Cerebellar nuclear complex (tissue), 1 donor: ENCODE measurements at regions not wholly inside any gene's neighbourhood (a gene's known extent, or its start where the extent isn't known, plus 50 kb on each side); places are given as distances from the start of the nearest gene placed in this dataset.
"Not testable (repeated sequence)": the region's sequence is repeated elsewhere in the genome, so short reads cannot be mapped to it uniquely, and the experiment has no call there.

Source experiments
- DNase-seq, 2 experiments: peaks; one replicate each; lab custom pipeline; 2025; lab: John Stamatoyannopoulos, UW

DNA sequence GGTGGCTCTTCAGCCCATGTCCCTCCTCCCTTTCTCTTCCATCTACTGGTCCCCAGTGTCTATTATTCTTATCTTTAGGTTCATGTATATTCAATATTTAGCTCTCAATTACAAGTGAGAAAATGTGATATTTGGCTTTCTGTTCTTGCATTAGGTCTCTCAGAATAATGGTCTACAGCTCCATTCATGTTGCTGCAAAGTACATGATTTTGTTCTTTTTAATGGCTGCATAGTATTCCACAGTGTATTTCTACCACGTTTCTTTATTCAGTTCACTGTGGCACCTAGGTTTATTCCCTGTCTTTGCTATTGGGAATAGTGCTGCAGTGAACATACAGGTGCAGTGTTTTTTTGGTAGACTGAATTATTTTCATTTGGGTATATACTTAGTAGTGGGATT is 1308.8 kb downstream of the EFNA5 start:
- DNase-seq, result no peak

DNA sequence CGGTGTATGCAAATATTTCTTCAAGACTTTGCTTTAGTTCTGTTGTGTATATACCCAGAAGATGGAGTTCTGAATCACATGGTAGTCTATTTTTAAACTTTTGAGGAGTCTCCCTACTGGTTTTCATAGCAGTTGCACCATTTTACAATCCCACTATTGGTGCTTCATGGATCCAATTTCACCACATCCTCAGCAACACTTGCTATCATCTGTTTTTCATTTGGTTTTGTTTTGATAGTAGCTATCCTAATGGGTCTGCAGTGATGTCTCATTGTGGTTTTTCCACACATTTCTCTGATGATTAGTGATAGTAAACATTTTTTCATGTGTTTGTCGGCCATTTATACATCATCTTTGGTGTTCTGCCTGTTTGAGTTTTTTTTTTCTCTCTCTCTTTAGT is 1339.3 kb downstream of the EFNA5 start:
- DNase-seq, result no peak

DNA sequence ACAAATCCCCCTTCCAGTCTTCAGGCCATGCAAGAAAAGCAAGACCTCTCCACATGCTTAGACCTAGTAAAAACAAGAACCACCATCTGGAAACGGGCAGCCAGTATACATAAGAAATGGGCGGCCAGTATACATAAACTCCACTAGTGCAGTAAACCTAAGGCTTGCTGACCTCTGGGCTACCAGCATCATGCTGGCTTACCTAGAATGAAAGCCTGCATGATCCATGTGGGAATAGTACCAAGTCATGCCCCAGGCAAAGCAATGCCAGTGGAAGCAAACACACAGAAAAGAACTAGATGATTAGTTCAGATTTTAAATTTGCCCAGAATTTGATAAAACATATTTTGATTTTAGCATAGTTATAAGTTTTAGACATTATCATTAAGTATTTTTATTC is 1346.4 kb downstream of the EFNA5 start:
- no peak for DNase-seq

DNA sequence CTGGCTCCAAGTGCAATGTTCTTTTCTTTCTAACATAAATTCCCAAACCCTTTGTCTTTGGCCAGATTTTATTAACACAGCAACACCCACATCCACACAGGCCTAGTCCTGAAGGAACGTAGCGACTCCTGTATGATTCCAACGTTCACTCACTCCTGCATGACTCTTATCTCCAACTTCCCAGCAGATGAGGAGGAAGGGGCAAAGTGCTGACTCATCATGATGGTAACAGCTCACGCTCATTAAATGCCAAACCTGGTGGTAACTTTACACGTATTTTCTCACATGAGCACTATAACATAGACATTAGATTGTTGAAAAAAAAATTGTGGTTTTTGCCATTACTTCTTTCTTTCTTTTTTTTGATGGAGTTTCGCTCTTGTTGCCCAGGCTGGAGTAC is 1349.5 kb downstream of the EFNA5 start:
- DNase-seq, result no peak

DNA sequence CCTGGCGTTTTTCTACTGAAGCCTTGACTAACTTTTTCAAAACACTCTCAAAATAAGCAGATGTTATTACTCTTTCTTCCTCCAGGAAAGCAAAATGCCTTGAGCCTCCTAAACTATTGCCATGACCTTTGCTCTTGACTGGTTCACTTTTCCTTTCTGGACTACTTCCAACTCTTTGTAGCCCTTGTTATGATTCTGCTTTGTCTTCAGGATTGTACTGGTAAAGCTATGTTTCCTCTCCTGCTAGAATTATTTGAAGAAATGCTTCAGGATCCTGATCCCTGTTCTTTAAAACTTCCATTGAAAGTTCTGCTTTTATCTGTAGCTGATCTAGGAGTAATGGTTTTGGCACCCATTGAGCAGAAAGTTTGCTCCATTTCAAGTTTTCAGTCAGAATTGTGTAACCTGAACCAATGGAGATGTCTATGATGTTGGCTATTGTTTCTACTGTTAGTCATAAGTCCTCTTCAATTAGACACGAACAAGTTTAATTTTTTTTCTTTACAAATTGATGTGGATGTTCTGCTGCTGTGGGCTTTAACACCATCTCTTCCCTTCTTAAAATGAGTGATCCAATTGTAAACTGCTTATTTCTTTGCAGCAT is 1356.4 kb downstream of the EFNA5 start:
- DNase-seq, result no peak

DNA sequence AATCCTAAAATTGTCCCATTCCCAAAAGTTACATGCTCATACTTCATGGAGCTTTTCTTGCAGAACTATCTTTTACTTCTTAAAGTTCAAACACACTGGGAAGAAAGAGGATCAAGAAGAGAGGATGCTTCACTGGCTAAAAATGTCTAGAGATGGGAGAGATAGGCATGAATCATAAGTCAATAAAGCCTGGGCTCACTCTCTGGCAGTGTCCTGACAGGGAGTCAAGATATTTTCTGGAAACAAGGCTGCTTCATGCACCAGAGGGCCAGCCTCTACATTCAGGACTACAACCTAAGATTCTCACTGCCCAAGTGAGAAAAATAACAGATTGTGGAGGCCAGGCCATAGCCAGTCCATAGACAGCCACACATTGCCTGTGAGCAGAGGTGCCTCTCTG is 1358.4 kb downstream of the EFNA5 start:
- DNase-seq, result no peak

DNA sequence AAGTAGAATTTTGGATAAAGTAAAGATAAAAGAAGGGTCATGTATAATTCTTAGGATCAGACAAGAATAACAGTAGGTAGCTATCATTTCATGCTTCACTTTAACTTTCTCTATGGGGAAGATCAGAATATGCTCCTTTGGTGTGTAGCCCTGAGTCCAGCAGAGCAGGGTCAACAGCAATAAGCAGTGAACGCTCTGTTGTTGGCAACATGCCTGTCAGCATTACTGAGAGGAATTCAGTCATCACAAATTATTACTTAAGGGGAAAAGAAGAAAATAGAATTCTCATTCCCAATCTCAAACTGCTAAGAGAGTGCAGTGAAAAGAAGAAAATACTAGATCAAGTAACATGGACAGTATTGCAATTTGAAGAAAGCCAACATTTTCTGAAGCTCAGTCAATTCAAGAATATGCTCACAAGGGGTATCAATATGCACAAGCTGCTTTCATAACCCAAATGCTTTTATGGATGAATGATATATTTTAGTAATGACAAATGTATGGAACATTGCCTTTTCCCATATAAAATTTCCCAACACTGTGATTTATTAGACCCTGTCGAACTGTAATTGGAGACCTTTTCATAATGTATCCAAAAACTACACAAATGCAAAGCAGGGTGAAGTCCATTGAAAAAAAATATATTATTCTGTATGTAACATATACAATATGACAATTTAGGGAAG is 1359.4 kb downstream of the EFNA5 start:
- no peak for DNase-seq

DNA sequence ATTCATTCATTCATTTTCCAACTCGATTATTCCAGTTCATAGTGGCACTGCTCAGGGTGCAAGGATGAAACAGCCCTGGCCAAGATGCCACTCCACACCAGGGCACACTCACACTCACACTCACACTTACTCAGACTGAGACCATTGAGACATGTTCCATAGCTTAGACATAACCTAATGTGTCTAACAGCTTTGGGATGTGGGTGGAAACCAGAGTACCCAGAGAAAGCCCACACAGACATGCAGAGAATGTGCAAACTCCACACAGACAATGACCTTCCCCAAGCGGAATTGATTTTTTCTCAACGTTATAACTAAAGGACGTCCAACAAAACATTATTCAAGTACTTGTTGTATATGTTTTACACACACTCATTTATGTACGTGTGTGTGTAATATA is 1363.5 kb downstream of the EFNA5 start:
- DNase-seq, result no peak

DNA sequence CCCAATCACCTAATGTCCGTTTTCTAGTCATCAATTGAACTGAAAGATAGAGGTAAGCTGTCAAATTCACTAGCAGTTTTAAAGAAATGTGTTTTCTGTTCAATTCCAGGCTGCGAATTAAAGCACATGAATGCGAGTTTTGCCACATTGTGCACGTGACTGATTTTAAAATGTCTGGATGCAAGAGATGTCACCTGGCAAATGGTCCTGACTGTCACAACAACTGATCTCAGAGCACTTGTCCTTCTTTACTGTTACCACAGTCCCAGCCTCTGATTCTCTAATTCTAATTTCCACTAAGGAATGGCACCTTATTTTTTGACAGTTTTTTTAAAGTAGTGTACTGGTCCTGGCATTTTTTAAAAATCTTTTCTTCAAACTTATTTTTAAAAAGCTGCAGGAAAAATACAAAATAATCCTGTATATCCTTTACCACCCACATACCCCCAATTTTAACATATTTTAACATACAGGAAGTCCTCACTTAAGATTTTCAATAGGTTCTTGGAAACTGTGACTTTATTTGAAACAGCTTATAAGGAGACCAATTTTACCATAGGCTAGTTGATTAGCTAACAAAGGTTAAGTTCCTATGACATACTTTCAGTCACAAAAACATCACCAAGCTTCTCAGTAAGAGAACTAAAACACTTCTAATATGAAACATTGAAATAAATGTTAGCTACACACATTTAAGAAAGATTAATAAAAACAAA is 1364.3 kb downstream of the EFNA5 start:
- DNase-seq, result no peak

DNA sequence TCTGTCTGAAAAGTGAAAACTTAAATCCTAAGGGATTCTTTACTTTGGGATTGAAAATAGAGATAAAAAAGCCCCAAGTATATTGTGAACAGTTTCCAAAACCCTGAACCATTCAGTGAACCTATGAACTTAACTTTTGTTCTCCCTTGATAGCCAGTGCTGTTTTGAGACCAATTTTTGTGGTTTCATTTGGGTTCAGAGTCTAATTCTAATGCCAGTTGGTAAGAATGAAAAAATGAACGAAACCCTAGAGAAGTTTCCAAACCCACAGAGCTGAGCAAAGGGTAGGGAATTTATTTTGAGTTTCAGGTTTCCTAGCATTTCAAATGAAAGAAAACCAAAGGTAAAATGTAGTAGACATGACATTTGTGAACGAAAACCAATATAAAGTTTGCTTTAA is 1366.8 kb downstream of the EFNA5 start:
- DNase-seq, result no peak

DNA sequence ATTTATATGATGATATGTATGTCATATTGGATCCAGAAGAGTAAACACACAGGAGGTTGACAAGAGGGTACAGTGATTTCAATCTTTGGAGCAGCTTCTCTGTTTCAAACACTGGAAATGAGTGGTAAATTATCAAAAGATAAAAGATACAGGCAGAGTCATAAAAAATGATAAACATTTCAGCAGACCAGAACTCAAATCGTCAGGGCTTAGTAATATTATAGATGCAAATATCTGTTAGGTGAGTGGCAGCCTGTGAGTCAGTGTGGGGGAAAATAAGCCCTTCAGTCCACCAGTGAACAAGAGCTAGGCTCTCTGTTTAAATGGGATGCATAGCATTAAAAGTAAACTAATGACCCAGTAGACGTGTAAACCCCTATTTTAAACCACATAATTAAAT is 1378.1 kb downstream of the EFNA5 start:
- no peak for DNase-seq

DNA sequence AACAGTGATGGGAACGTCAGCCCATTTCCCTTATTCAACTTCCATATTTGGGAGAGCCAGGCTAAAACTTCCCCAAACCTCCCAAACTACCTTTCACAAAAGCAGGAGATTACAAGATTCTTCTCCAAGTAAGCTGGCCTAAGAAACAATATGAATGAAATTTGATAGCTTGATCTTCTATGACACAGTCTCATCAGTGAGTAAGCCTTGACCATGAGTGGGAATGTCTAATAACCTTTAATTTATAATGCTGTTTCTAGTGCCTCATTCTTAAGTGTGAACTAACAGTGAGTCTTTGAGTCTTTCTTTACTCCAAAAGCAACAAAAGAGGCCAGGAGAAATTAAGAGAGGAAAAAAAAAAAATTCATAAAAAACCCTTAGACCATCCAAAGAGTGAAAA is 1379.9 kb downstream of the EFNA5 start:
- DNase-seq, result no peak

DNA sequence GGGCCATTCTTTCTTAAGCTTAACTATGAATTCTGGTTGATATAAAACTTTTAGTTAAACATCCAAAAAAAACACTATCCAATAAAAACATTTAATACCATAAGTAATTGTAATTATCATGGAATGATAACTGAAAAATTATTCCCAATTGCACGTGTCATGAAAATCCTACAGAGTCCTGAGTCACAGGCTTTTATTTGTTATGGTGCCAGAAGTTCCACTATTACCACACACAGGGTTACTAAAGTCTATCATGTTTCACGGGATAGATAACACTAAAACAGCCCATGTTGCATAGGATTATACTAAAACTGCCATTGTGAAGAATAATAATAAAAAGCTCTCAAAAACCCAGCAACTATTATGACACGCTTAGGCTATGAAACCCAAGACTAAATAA is 1381.8 kb downstream of the EFNA5 start:
- no peak for DNase-seq

DNA sequence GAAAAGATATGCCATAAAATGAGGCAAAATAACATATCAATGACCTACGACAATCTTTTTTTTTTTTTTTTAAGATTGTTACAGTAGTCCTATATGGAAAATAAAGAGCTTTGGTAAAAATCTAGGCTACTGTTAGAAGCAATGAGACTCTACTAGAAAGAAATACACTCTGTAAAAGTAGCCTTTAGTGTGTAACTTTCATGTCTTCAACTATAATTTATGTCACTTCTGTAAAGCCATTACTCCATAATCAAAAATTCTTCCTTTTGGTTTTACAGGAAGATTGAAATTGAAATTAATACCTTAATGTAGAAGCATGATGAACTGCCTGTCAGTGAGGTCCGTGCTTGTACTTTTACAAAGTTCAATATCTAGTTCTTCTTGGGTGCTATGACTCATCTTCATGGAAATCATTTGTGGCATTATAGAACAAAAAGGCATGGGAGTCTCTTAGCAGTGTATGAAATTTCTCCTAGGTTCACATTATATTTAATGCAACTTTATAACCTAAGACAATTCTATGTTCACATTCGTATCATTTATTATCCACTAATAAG is 1393.1 kb downstream of the EFNA5 start:
- DNase-seq, result no peak

DNA sequence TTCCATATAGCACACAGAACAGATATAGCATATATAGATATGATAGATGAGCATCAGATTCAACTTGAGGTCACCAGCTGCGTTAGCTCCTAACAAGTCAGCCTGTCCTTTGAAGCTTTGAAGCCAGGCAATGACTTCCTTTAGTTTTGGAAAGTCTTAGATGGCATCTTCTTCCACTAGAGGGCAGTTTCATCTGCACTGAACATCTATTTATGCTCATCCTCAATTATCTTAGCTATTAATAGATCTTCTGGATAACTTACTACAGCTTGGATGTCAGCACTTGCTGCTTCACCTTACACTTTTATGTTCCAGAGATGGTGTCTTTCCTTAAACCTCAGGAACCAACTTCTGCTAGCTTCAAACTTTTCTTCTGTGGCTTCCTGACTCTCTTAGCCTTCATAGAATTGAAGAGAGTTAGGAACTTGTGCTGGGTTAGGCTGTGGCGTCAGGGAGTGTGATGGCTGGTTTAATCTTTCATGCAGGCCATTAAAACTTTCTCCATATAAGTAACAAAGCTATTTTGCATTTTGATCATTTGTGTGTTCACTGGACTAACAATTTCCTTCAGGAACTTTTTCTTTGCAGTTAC is 1401.4 kb downstream of the EFNA5 start:
- DNase-seq, result no peak

DNA sequence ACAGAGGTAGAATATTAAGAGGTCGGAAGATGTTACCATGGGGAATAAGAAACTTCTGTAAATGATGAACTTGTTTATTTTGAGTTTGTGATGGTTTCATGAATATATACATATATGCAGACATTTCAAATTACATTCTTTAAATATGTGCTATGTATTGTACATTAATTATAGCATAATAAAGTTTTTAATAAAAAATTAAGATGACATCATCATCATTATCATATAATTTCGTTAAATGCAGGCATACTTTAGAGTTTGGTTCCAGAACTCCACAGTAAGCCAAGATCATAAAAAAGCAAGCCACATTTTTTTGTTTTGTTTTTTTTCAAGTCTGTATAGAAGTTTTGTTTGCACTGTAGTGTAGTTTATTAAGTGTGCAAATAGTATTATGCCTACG is 1403.5 kb downstream of the EFNA5 start:
- DNase-seq, result no peak

DNA sequence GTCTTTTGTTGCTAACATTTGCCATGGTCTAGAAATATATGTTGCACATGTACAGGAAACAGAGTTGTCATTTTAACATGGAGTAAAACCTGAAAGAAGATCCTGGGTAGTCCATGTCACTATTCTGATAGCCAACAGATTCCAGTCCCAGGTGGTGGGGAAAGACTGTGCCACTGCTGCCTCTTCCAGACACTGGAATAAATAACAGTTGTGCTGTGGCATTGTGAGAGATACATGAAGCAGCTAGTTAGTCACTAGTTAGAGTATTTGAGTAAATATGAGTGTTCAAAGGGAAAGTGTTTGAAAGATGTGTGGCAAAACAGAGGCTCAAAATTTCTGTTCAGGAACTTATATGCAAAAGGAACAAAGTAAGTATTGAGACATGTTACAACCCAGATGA is 1408.3 kb downstream of the EFNA5 start:
- DNase-seq, result no peak

DNA sequence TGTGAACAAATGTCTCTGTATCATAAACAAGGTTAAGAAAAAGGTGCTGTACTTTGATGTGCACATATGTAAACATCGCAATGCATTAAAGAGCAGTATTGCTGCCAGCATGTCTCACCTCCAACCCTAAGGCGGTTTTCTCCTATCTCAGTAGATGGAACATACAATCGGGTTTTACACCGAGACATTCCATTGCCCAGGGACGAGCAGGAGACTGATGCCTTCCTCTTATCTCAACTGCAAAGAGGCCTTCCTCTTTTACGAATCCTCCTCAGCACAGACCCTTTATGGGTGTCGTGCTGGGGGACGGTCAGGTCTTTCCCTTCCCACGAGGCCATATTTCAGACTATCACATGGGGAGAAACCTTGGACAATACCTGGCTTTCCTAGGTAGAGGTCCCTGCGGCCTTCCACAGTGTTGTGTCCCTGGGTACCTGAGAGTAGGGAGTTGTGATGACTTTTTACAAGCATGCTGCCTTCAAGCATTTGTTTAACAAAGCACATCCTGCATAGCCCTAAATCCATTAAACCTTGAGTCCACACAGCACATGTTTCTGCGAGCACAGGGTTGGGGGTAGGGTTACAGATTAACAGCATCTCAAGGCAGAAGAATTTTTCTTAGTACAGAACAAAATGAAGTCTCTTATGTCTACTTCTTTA is 1411.2 kb downstream of the EFNA5 start:
- not testable (repeated sequence) for DNase-seq

DNA sequence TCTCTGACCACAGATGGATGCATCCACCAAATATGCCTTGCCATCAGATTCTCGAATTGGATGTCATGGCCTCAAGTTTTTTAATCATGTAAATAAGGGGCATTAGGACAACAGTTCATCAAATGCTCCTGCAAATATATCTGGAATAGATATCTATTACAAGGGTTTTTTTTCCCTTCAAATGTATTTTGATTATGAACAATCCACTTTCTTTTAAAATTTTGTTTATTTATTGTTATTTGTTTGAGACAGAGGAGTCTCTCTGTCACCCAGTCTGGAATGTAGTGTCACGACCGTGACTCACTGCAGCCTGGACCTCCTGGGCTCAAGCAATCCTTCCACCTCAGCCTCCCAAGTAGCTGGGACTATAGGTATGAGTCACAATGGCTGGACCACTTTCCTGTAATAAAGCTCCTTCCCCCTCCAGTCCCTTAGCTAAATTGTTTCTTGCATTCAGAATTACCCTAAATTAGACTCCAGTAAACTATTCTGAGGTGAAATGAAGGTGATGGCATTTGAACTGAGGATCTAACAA is 1412.1 kb downstream of the EFNA5 start:
- no peak for DNase-seq

DNA sequence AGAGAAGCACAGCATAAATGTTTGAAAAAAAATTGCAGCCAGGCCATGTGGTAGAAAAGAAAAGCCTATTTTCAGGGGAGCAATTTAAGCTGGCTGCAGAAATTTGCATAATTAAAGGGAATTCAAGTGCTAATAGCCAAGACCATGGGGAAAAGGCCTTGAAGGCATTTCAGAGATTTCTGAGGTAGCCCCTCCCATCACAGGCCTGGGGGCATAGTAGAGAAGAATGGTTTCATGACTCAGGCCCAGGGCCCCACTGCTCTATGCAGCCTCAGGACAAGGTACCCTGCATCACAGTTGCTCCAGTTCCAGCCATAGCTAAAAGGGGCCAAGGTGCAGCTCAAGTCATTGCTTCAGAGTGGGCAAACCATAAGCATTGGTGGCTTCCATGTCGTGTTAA is 1416.0 kb downstream of the EFNA5 start:
- DNase-seq, result no peak

DNA sequence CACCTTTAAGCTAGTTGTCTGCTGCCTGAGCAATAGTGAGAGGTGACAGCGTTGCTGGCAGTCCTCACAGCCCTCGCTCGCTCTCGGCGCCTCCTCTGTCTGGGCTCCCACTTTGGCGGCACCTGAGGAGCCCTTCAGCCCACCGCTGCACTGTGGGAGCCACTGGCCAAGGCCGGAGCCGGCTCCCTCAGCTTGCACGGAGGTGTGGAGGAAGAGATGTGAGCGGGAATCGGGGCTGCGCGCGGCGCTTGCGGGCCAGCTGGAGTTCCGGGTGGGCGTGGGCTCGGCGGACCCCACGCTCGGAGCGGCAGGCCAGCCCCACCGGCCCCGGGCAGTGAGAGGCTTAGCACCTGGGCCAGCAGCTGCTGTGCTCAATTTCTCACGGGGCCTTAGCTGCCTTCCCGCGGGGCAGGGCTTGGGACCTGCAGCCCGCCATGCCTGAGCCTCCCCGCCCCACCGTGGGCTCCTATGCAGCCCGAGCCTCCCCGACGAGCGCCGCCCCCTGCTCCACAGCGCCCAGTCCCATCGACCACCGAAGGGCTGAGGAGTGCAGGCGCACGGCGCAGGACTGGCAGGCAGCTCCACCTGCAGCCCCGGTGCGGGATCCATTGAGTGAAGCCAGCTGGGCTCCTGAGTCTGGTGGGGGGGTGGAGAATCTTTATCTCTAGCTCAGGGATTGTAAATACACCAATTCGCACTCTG is 1424.5 kb downstream of the EFNA5 start:
- not testable (repeated sequence) for DNase-seq
